K562 (cell line): ENCODE measurements at regions not wholly inside any gene's neighbourhood (a gene's known extent, or its start where the extent isn't known, plus 50 kb on each side); places are given as distances from the start of the nearest gene placed in this dataset.

Experiments
- ATAC-seq: fragments of 200-7000 bp; cut with Tn5 transposase; 3 replicates; pipeline ENCODE4 v1.9.1; 2020; ENCODE audit warnings: moderate library complexity
- BruUV-seq: library from RNA; stranded (reverse); fragments of 400-500 nt; replicated peaks from 2 replicates; lab custom pipeline; 2021; lab: Mats Ljungman, UMichigan
- CTCF ChIA-PET: fragments of 300-600 bp; formaldehyde crosslinking; extraction: SDS; loops from one replicate; lab custom pipeline; 2021; ENCODE audit warnings: low intra/inter-chr PET ratio; lab: Yijun Ruan, JAX
- POLR2A ChIA-PET: fragments of 300-600, 350-650 bp; sonication (Branson Sonifier 250); formaldehyde crosslinking; extraction: SDS; loops from one replicate; lab custom pipeline; 2021; ENCODE audit warnings: antibody characterized with exemption, inconsistent platforms; lab: Yijun Ruan, JAX
- DNase-seq, 4 experiments: peaks; one replicate each; pipeline versions ENCODE4 v3.0.0 to v3.0.0-alpha.2; 2011 to 2018; ENCODE audit warnings: low spot score in 3 of 4, mixed read lengths in 3 of 4; ENCODE audit errors: extremely low read depth in 1 of 4
- FAIRE-seq: peaks from 2 replicates; lab custom pipeline; 2011; peaks lifted over from hg19 to GRCh38; lab: Jason Lieb, UNC
- H2AFZ ChIP-seq: 2 replicates; pipeline ENCODE4 v1.6.0; 2011; ENCODE audit warnings: low read depth, low read length, control low read depth, inconsistent platforms
- H3K27ac ChIP-seq: fragments of 200-600 bp; 3 replicates; pipeline ENCODE4 v1.8.0; 2011; ENCODE audit warnings: low read depth, mild to moderate bottlenecking, control low read depth, inconsistent platforms, low read length, moderate library complexity, mixed read lengths; ENCODE audit errors: extremely low read depth
- H3K27me3 ChIP-seq, 2 experiments: fragments of 300-600 bp in 1 of 2; 2 replicates in 1 of 2; 3 replicates in 1 of 2; pipeline versions ENCODE4 v1.6.0 to v1.8.0; 2011; ENCODE audit warnings: inconsistent platforms in 2 of 2, low read length in 2 of 2, mild to moderate bottlenecking in 1 of 2, mixed read lengths in 1 of 2, moderate library complexity in 1 of 2; ENCODE audit not compliant: control insufficient read depth in 2 of 2, insufficient read depth in 2 of 2
- H3K36me3 ChIP-seq: fragments of 300-600 bp; 3 replicates; pipeline ENCODE4 v1.8.0; 2011; ENCODE audit warnings: mild to moderate bottlenecking, low read length, inconsistent platforms; ENCODE audit not compliant: control insufficient read depth, insufficient read depth
- H3K4me1 ChIP-seq, 2 experiments: fragments of 200-600 bp in 1 of 2; replicated peaks in 1 of 2; 2 replicates in 1 of 2; 3 replicates in 1 of 2; pipeline versions ENCODE4 v1.5.1 to v1.8.0; 2011; ENCODE audit warnings: inconsistent platforms in 2 of 2, low read length in 2 of 2, mild to moderate bottlenecking in 1 of 2, mixed read lengths in 1 of 2, moderate library complexity in 1 of 2; ENCODE audit not compliant: control insufficient read depth in 2 of 2, insufficient read depth in 2 of 2
- H3K4me2 ChIP-seq: 2 replicates; pipeline ENCODE4 v1.6.1; 2011; ENCODE audit warnings: low read length, control low read depth, inconsistent platforms, mixed read lengths; ENCODE audit not compliant: insufficient read depth
- H3K4me3 ChIP-seq: fragments of 200-600 bp; sonication (generic), shearing (Covaris generic); 2 replicates; pipeline ENCODE4 v1.5.1; 2016; ENCODE audit warnings: control low read depth, inconsistent platforms
- H3K79me2 ChIP-seq: fragments of 200-600 bp; 3 replicates; pipeline ENCODE4 v1.8.0; 2011; ENCODE audit warnings: low read length, inconsistent platforms; ENCODE audit not compliant: control insufficient read depth, insufficient read depth
- H3K9ac ChIP-seq, 2 experiments: 2 replicates each; pipeline versions ENCODE4 v1.6.0 to v1.6.1; 2011; ENCODE audit warnings: low read depth in 2 of 2, low read length in 2 of 2, control low read depth in 1 of 2, inconsistent platforms in 1 of 2, mild to moderate bottlenecking in 1 of 2, mixed read lengths in 1 of 2; ENCODE audit not compliant: insufficient read depth in 1 of 2
- H3K9me1 ChIP-seq: one replicate; pipeline ENCODE4 v1.6.0; 2011; ENCODE audit warnings: inconsistent platforms, mild to moderate bottlenecking, low read length, moderate library complexity; ENCODE audit not compliant: control insufficient read depth, insufficient read depth
- H3K9me3 ChIP-seq: replicated peaks from 2 replicates; pipeline ENCODE4 v1.5.1; 2011; ENCODE audit warnings: low read depth, low read length, inconsistent platforms; ENCODE audit not compliant: control insufficient read depth, insufficient read depth
- H4K20me1 ChIP-seq: replicated peaks from 2 replicates; pipeline ENCODE4 v1.6.1; 2011; ENCODE audit warnings: low read length, inconsistent platforms, mixed read lengths; ENCODE audit not compliant: control insufficient read depth, insufficient read depth
- CBFA2T2 ChIP-seq: fragments of 450-650 bp; conservative IDR thresholded peaks from 2 replicates; pipeline ENCODE4 v1.6.1; 2017; ENCODE audit warnings: mild to moderate bottlenecking
- CLOCK ChIP-seq: fragments of 250-450 bp; sonication (Bioruptor Pico); IDR thresholded peaks from 2 replicates; pipeline ENCODE4 v1.4.0; 2020; ENCODE audit warnings: mild to moderate bottlenecking, moderate library complexity, borderline replicate concordance
- DPF2 ChIP-seq: fragments of 450-650 bp; IDR thresholded peaks from 2 replicates; pipeline ENCODE4 v1.6.1; 2016
- ETV1 ChIP-seq: fragments of 450-650 bp; conservative IDR thresholded peaks from 2 replicates; pipeline ENCODE4 v1.6.1; 2016; ENCODE audit warnings: missing genetic modification characterization, control low read depth, low read depth, missing compliant biosample characterization
- HLTF ChIP-seq: fragments of 450-650 bp; IDR thresholded peaks from 2 replicates; pipeline ENCODE4 v1.6.1; 2016
- HMG20B ChIP-seq: fragments of 250-450 bp; sonication (Bioruptor Pico); IDR thresholded peaks from 2 replicates; pipeline ENCODE4 v1.5.0; 2021; ENCODE audit warnings: mild to moderate bottlenecking
- KDM2B ChIP-seq: fragments of 250-450 bp; sonication (Bioruptor Pico); IDR thresholded peaks from 2 replicates; pipeline ENCODE4 v1.8.0; 2021; ENCODE audit warnings: mild to moderate bottlenecking, moderate library complexity
- MYBL2 ChIP-seq, 2 experiments: fragments of 450-650 bp in 1 of 2; sonication (generic) in 1 of 2; formaldehyde crosslinking in 1 of 2; IDR thresholded peaks; 2 replicates each; pipeline versions ENCODE4 v1.6.1 to v1.8.1; 2017 to 2022; ENCODE audit warnings: borderline replicate concordance in 1 of 2, inconsistent platforms in 1 of 2, low read depth in 1 of 2, mild to moderate bottlenecking in 1 of 2, missing genetic modification reagents in 1 of 2, moderate library complexity in 1 of 2
- NFE2L1 ChIP-seq: fragments of 450-650 bp; IDR thresholded peaks from 2 replicates; pipeline ENCODE4 v1.6.1; 2016; ENCODE audit warnings: missing genetic modification characterization, low read depth, mild to moderate bottlenecking, missing compliant biosample characterization, moderate library complexity, borderline replicate concordance
- NR2C1 ChIP-seq, 2 experiments: fragments of 450-650 bp; IDR thresholded peaks; 2 replicates each; pipeline ENCODE4 v1.6.1; 2017; ENCODE audit warnings: mild to moderate bottlenecking in 2 of 2, antibody characterized with exemption in 1 of 2, inconsistent platforms in 1 of 2, missing compliant biosample characterization in 1 of 2, missing genetic modification characterization in 1 of 2
- POLR3A ChIP-seq: IDR thresholded peaks from 2 replicates; pipeline ENCODE4 v1.6.1; 2011; ENCODE audit warnings: borderline replicate concordance, mild to moderate bottlenecking, moderate library complexity; ENCODE audit not compliant: insufficient read length, insufficient read depth; ENCODE audit errors: extremely low read depth
- ZBTB5 ChIP-seq: fragments of 450-650 bp; IDR thresholded peaks from 2 replicates; pipeline ENCODE4 v1.6.1; 2017; ENCODE audit warnings: antibody characterized with exemption
- ZMIZ1 ChIP-seq, 2 experiments: fragments of 150-350 bp in 1 of 2; IDR thresholded peaks; 2 replicates each; pipeline ENCODE4 v1.6.1; 2012 to 2016; ENCODE audit warnings: low read depth in 2 of 2, low read length in 2 of 2, mild to moderate bottlenecking in 1 of 2, moderate library complexity in 1 of 2
- WGBS: fragments of 100-300 bp; shearing (Covaris generic); methylation state at CpG from one replicate; pipeline ENCODE4 v1.1.6; 2016; ENCODE audit warnings: low coverage, mixed read lengths; ENCODE audit not compliant: insufficient coverage; ENCODE audit errors: missing lambda C conversion rate; 5-methylcytosine and 5-hydroxymethylcytosine counted together
- in situ Hi-C: fragments of 300-500 bp; cut with MboI; formaldehyde crosslinking; loops from 4 replicates; pipeline ENCODE4 v1.15.0; 2018; ENCODE audit warnings: inconsistent platforms, mixed read lengths
- intact Hi-C: fragments of 100-400 bp; cut with micrococcal nuclease; formaldehyde crosslinking; loops from 2 replicates; pipeline ENCODE4 v1.14.2; 2022

GRCh38 chr16:86798247-86799041 lies 220.1 kb downstream of the FOXL1 start:
- Histone ChIP-seq H3K27ac (no peak overlapping the region), H3K4me3 (no peak overlapping the region), H3K4me2 (no peak overlapping the region), H3K9me3 (no peaks in the 10 kb centered on the region), H3K27me3 (peaks cover 5 to 11% of the 10 kb centered on the region in 2 experiments; a peak in 4 of 5 replicates), H2AFZ (no peak overlapping the region), H3K36me3 (no peaks in the 10 kb centered on the region), H3K4me1 (no peaks in the 10 kb centered on the region), H3K9me1 (no peaks in the 10 kb centered on the region), H3K9ac (no peak overlapping the region), H3K79me2 (no peaks in the 10 kb centered on the region), H4K20me1 (no peaks in the 10 kb centered on the region)
- no peak for FAIRE-seq
- CTCF ChIA-PET, result no interaction called here
- POLR2A ChIA-PET, result no interaction called here
- WGBS, result 4% methylated on average over 4 of the region's 4 CpGs
- no peak for ATAC-seq
- no peak for DNase-seq
- BruUV-seq, result no TSS peak
- intact Hi-C loops, result no loop called here
- in situ Hi-C loops, result no loop called here
- TF ChIP-seq CLOCK (CRISPR knock-in tag), result no peak
- no peak for TF ChIP-seq NR2C1 (IDR thresholded peaks at IDR 0.05)
- no peak for TF ChIP-seq NR2C1 (tag; IDR thresholded peaks at IDR 0.05)
- no peak for TF ChIP-seq ETV1 (tag)
- TF ChIP-seq HLTF, result no peak
- no peak for TF ChIP-seq HMG20B (CRISPR knock-in tag)
- TF ChIP-seq MYBL2 (IDR thresholded peaks at IDR 0.05; ENCODE audit: low read depth), result no peak
- no peak for TF ChIP-seq MYBL2 (CRISPR knock-in tag; IDR thresholded peaks at IDR 0.05; ENCODE audit: borderline replicate concordance)
- no peak for TF ChIP-seq NFE2L1 (tag)
- TF ChIP-seq KDM2B (CRISPR knock-in tag), result no peak
- TF ChIP-seq DPF2, result no peak
- no peak for TF ChIP-seq ZMIZ1 (IDR thresholded peaks at IDR 0.05; ENCODE audit: low read depth in 2 of 2, low read length in 2 of 2)
- TF ChIP-seq CBFA2T2, result no peak
- no peak for TF ChIP-seq POLR3A
- no peak for TF ChIP-seq ZBTB5
